HG02759 (cell line): ENCODE measurements at regions not wholly inside any gene's neighbourhood (a gene's known extent, or its start where the extent isn't known, plus 50 kb on each side); places are given as distances from the start of the nearest gene placed in this dataset.
"Not testable (repeated sequence)": the region's sequence is repeated elsewhere in the genome, so short reads cannot be mapped to it uniquely, and the experiment has no call there.

ENCODE experiments used
- ATAC-seq: cut with Tn5 transposase; IDR thresholded peaks from one replicate; pipeline ENCODE4 v1.9.1; 2021; ENCODE audit warnings: mild to moderate bottlenecking, moderate library complexity; ENCODE audit not compliant: unreplicated experiment

DNA sequence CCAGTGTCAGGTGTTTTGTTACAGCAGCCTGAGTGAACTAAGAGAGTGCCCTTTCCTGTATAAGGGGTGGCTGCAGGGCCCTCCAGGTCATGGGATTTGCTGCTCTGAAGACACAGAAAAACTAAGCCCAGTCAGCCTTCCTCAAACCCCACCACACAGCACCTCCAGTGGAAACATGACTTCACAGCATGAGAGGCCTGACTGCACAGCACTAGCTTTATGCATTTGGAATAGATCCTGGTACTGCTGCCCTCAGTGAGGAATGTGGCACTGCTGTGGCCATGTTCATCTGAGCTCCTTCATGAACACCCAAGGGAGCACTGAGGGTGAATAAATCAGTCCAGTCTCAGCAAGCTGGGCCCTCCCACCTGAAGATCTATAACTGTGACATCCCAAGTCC, 296.1 kb upstream of the FOXQ1 start:
- no peak for ATAC-seq

DNA sequence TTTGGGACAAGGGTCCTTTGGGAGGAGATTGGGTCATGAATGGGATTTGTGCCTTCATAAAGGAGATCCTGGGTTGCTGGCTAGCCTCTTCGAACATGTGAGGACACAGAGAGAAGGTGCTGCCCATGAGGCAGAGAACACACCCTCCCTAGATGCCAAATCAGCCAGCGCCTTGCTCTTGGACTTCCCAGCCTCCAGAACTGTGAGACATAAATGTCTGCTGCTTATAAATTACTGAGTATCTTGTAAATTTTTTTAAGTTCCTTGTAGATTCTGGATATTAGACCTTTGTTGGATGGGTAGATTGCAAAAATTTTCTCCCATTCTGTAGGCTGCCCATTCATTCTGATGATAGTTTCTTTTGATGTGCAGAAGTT, 297.5 kb upstream of the FOXQ1 start:
- no peak for ATAC-seq

DNA sequence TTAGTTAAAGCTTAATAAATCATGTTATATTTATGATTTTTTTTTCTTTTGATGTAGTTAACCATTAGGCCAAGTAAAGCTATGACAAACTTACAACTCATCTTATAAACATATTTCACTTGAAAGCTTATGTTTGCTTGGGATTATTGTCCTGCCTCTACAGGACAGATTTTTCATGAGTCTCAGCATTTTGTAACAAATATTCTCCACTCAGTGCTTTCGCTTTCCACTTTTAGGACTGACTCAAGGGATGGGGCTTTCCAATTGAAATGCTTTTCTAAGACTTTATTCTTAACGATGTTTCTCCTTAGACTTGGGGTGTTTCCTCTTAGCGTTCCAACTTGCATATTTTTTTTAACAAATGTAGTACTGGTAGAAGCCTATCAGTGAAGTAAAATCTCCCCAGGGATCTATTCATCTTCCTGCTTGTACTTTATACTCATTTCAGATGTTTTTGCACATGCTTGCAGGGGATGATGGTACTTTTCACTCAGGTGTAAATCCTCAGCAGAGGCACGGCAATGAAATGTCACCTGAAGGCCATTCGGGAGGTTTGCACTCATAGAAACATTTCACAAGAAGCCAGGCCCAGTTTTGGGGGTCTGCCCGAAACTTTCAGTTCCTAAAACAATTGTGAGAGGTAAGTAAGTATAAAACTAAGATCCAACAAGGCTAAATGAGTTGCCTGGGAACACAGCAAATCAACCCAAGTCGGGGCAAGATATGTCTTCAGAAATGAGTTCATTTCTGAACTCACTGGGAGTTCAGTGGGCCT, 298.1 kb upstream of the FOXQ1 start:
- ATAC-seq, result no peak

- ATAC-seq, result no peak
These were observed 302.8 kb upstream of the FOXQ1 start for GRCh38 chr6:1009103-1009502.

GRCh38 chr6:1007159-1007558, 304.7 kb upstream of the FOXQ1 start:
- ATAC-seq, result no peak

- ATAC-seq, result no peak
These were observed 306.8 kb upstream of the FOXQ1 start for GRCh38 chr6:1004885-1005630.

- ATAC-seq, result no peak
These were observed 308.3 kb upstream of the FOXQ1 start for GRCh38 chr6:1003394-1004160.

- no peak for ATAC-seq
These were observed 308.9 kb upstream of the FOXQ1 start for GRCh38 chr6:1002989-1003388.

- no peak for ATAC-seq
These were observed 308.9 kb upstream of the EXOC2 start for GRCh38 chr6:1001655-1002349.

GRCh38 chr6:999552-999951, 306.6 kb upstream of the EXOC2 start:
- ATAC-seq, result no peak

DNA sequence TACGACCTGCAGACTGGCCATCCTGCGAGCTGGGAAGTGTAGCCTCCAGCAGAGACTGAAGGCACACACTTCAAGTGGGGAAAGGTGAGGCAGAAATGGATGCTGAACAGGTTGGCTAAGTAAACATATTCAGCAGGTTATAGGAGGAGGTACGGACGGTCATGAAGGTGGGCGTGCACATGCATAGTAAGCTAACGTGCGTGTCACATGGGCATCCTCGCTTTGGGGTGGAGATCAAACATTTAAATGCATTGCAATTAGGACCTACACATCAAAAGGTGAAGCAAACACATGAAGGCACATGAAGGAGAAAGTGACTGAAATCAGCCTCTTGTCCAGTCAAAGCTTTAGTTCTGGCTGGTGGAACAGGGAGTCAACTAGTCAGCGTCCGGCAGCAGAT, 305.6 kb upstream of the EXOC2 start:
- ATAC-seq, result no peak

- no peak for ATAC-seq
These were observed 303.4 kb upstream of the EXOC2 start for GRCh38 chr6:996271-996852.

DNA sequence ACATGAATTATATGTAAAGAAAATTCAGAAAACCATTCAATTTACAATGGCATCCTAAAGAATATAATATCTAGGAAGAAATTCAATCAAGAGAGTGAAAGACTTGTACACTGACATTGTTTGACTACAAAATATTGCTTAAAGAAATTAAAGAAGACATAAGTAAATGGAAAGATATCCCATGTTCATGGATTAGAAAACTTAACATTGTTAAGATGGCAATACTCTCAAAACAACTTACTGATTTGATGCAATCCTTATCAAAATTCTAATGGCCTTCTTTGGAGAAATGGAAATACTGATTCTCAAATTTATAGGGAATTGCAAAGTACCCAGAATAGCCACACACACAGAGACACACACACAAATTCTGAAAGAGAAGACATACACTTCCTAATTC, 298.3 kb upstream of the EXOC2 start:
- ATAC-seq, result no peak

- ATAC-seq, result no peak
These were observed 291.1 kb upstream of the EXOC2 start for GRCh38 chr6:984031-984430.

- ATAC-seq, result no peak
These were observed 286.2 kb upstream of the EXOC2 start for GRCh38 chr6:978937-979685.

- not testable (repeated sequence) for ATAC-seq
These were observed 284.3 kb upstream of the EXOC2 start for GRCh38 chr6:977226-977625.

- no peak for ATAC-seq
These were observed 279.2 kb upstream of the EXOC2 start for GRCh38 chr6:971981-972640.

DNA sequence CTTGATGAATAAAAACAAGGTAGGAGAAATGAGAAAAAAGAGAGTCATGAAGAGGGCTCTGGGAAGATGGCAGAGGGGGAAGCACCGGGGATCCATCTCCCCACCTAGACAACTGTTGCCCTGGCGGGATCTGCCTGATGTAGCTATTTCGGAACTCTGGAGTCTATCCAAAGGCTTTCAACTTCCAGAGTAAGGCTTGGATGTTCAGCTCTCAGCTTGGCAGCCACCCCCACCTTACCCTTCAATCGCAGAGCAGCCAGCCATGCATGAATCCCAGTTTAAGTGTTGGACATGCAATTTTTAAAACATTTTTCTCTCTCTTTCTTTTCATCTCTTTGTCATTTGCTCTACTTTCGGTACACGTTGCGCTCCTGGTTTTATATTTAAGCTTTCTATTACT, 275.9 kb upstream of the EXOC2 start:
- ATAC-seq, result no peak

DNA sequence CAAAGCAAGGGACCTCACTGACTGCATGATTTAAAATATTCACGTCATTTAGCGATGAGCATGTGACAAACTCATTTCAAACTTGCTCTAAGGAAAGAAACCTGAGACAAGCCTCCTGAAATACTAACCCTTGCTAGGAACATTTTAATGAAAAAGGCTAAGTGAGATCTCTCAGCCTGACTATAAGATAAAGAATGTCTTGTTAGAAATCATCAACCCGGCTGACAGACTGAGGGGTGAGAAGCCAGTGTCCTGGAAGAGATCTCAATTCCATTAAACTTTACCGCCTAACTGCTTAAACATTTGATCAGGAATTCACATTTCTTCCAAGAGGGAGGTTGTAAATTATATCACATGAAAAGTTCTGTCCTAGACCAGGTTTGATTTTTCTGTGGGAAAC, 274.8 kb upstream of the EXOC2 start:
- no peak for ATAC-seq

DNA sequence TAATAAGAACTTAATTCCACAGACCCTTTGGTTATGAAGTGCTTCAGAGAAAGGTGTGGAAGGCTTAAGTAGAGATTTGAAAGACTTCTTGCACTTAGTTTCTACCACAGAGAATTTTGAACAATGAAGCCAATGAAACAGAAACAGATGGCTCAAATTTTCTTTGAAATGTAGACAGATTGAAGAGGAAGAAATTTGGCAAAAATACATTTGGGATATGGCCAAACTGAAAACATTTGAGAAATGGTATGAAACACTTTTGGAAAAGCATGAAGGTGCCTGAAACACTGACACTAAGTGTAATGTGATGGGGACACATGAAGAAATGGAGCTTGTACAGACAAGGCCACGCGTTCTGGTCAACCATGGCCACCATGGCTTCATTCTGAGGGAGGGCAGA, 272.4 kb upstream of the EXOC2 start:
- no peak for ATAC-seq
